Dendritic cell treated with granulocyte-macrophage colony-stimulating factor and Interleukin-4, amounts not matched to agents 40 ng/mL and 50 ng/mL, for 4 days (primary cell): ENCODE measurements at regions not wholly inside any gene's neighbourhood (a gene's known extent, or its start where the extent isn't known, plus 50 kb on each side); places are given as distances from the start of the nearest gene placed in this dataset.

Experiments used
- H3K27ac Mint-ChIP-seq: one replicate; pipeline ENCODE4 v1.8.0; 2022; ENCODE audit warnings: mild to moderate bottlenecking, mixed read lengths
- H3K27me3 Mint-ChIP-seq: one replicate; pipeline ENCODE4 v1.8.0; 2022; ENCODE audit warnings: mild to moderate bottlenecking, mixed read lengths
- H3K36me3 Mint-ChIP-seq: one replicate; pipeline ENCODE4 v1.8.0; 2022; ENCODE audit warnings: low read depth, mixed read lengths
- H3K4me1 Mint-ChIP-seq: one replicate; pipeline ENCODE4 v1.8.0; 2022; ENCODE audit warnings: low read depth, mixed read lengths
- H3K4me3 Mint-ChIP-seq: one replicate; pipeline ENCODE4 v1.8.0; 2022; ENCODE audit warnings: mild to moderate bottlenecking, moderate library complexity, mixed read lengths
- H3K9me3 Mint-ChIP-seq: one replicate; pipeline ENCODE4 v1.8.0; 2022; ENCODE audit warnings: mixed read lengths
- intact Hi-C: fragments of 100-400 bp; cut with micrococcal nuclease; formaldehyde crosslinking; loops from one replicate; pipeline ENCODE4 v1.15.0; 2022

DNA sequence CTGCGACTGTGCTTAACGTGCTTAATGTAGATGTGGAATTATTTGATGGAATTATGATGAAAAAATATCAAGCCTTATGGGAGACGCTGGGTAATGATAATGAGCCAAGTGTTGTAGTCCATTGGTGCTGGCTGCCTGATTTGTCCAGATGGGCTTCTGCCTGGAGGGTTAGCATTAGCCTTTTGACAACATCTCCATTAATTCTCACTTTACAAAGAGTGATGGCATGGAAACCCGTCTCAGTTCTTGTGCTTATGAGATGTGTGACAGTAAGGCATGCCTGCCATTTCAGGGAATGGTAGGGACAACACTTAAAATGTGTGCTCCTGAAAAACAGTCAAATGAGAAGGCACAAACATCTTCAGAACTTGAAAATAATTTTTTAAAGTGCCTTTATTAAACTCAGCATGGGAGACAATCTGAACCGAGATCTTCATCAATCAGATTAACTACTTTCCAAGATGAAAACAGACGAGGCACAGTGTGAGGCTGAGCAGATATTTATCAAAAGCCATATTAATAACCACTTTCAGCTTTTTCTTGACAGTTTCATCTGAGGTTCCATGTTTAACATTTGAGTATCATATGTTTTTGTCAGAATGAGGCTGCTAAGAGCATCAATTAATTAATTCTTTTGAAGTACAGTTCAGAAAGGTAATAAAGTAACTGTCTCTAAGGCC lies 473.1 kb downstream of the NXPH1 start:
- Mint-ChIP-seq H3K27me3 (no peaks in the 10 kb centered on the region), H3K9me3 (peaks cover 8% of the 10 kb centered on the region), H3K36me3 (no peaks in the 10 kb centered on the region), H3K4me3 (no peak overlapping the region), H3K4me1 (no peaks in the 10 kb centered on the region), H3K27ac (no peak overlapping the region)
- intact Hi-C loops: no loop called here

DNA sequence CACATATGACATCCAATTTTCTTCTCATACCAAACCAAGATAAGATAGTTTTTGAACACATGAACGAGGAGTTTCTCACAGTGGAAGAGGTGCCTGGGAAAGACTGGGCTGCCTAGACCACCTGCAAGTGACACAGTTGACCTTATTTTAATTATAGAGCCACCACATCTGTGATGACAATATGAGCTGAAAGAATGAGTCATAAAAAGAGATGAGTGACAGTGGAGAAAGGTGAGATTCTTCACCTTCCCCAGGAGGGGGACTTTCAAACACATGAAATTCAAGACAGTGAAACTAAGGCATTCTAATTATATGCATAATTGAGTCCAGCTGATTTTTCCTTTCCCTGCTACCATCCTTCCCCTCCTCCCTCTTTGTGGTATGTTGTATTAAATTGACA lies 475.5 kb downstream of the NXPH1 start:
- Mint-ChIP-seq H3K36me3 (no peaks in the 10 kb centered on the region), H3K27me3 (no peaks in the 10 kb centered on the region), H3K27ac (no peak overlapping the region), H3K4me1 (no peaks in the 10 kb centered on the region), H3K9me3 (no peaks in the 10 kb centered on the region), H3K4me3 (no peak overlapping the region)
- intact Hi-C loops: no loop called here

DNA sequence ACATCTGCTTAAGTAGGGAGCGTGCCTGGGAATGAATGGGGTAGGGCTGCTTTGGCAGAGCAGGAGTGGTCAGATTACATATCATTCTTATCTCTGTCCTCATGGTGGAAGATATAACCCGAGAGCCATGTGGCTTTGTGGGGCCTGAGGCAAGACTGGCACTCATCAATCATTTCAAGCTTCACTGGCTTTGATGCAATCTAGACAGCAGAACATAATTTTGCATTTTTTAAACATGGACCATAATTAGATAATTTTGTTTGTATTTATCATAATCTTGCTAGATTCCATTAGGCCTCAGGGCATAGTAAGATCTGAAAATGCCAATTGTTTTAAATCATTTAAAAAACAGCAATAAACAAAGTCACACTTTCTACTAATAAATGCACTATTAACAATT lies 480.3 kb downstream of the NXPH1 start:
- Mint-ChIP-seq H3K36me3 (no peaks in the 10 kb centered on the region), H3K4me1 (no peaks in the 10 kb centered on the region), H3K27ac (no peak overlapping the region), H3K9me3 (peaks cover 20% of the 10 kb centered on the region), H3K4me3 (no peak overlapping the region), H3K27me3 (no peaks in the 10 kb centered on the region)
- intact Hi-C loops: no loop called here

DNA sequence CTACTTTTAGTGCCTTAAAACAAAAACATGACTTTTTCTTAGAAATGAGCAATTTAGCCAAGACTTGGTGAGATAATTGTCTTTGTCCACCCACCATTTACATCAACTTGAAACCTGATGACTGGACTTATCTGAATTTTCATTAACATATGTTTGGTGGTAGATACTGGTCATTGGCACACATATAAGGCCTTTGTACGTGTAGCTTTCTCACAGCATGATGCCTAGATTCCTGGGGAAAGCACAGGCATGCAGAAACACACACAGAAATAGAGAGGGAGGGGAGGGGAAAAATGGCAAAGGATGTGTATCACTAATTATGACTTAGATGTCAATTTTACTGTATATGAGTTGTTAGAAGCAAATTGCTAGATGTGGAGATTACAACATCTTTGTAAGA lies 488.4 kb downstream of the NXPH1 start:
- Mint-ChIP-seq H3K27ac (no peak overlapping the region), H3K27me3 (no peaks in the 10 kb centered on the region), H3K36me3 (no peaks in the 10 kb centered on the region), H3K9me3 (peaks cover 58% of the 10 kb centered on the region), H3K4me3 (no peak overlapping the region), H3K4me1 (no peaks in the 10 kb centered on the region)
- intact Hi-C loops: no loop called here

DNA sequence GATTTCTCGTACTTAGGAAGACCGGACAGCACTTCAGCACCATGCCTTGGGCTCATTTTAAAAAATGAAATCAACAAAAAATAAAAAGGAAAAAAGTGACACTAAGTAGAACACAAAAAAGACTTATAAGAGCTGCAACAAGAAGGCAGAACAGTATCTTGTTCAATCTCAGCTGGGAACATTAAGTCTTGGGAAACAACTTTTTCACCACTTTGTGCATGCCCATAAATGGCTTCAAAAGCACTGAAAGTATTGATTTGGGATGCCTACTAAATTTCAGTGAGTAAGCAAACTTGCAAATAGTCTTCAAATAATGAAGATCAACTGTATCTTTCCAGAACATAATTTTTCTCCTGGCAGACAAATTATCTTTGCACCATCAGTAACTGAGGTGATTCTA lies 489.3 kb downstream of the NXPH1 start:
- Mint-ChIP-seq H3K4me1 (no peaks in the 10 kb centered on the region), H3K27me3 (no peaks in the 10 kb centered on the region), H3K9me3 (peaks cover 56% of the 10 kb centered on the region), H3K27ac (no peak overlapping the region), H3K36me3 (no peaks in the 10 kb centered on the region), H3K4me3 (no peak overlapping the region)
- intact Hi-C loops: no loop called here

DNA sequence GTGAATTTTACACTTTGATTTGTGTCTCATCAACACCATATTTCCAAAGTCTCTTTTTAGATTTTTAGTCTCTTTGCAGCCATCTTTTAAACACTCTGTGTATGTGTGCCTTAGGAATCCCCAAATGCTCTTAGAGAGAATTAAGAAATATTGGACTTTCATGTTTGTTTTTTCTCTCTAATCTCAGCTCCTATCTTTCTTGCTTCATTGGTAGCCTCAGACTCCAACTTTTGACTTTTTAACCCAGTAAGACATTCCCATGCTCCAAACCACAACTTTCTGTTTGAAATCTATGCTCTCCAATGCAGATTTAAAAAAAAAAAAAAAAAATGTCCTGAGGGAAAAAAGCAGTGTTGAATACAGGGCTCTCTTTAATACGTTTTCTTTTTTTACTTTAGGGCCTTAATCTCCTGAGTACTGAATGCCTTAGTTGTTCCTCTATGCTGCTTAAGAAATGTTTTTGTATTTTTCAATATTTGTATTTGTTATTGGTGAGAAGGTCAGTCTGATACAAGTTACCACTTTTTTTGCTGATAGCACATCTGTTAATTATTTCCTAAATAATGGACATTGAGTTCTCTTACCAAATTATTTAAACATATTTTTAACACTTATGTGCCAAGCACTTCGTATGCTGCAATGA lies 489.9 kb downstream of the NXPH1 start:
- no peaks in the 10 kb centered on the region for H3K4me1 Mint-ChIP-seq
- H3K27me3 Mint-ChIP-seq: no peaks in the 10 kb centered on the region
- intact Hi-C loops: no loop called here
- H3K4me3 Mint-ChIP-seq: no peak overlapping the region
- H3K9me3 Mint-ChIP-seq: peaks cover 50% of the 10 kb centered on the region
- H3K27ac Mint-ChIP-seq: no peak overlapping the region
- no peaks in the 10 kb centered on the region for H3K36me3 Mint-ChIP-seq

DNA sequence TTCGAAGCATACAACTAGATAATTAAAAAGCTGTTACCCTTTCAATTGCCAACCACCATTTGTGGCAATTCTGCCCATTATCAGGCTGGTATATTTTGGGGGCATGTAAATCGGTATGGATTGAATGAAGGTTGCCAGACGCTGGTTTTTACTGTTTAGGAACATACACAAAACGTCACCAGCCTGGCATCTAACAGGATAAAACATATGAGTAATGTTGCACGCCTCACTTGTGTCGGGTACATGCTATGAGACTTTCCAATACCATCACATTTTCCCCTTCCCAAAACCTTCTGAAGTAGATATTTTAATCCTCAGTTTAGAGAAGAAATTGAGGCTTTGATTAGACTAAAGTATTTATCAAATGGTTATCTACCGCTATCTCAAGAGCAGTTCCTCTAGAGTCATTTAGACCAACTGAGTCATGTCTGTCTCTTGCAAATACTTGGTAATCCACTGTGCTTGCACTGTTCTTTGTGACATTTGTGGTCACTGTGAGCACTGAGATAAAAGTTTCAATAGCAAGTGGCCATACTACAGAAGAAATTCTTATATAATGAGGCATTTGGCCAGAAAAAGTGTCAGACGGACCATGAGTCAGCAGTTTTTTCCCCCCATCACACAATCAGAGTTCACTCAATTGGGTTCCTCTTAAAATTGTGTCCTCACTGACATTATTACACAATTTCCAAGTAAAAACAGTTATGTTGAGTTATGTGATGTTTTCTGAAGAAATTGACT lies 498.7 kb downstream of the NXPH1 start:
- Mint-ChIP-seq H3K4me3 (no peak overlapping the region), H3K36me3 (no peaks in the 10 kb centered on the region), H3K27me3 (no peaks in the 10 kb centered on the region), H3K4me1 (no peaks in the 10 kb centered on the region), H3K27ac (no peak overlapping the region), H3K9me3 (peaks cover 43% of the 10 kb centered on the region)
- intact Hi-C loops: no loop called here

DNA sequence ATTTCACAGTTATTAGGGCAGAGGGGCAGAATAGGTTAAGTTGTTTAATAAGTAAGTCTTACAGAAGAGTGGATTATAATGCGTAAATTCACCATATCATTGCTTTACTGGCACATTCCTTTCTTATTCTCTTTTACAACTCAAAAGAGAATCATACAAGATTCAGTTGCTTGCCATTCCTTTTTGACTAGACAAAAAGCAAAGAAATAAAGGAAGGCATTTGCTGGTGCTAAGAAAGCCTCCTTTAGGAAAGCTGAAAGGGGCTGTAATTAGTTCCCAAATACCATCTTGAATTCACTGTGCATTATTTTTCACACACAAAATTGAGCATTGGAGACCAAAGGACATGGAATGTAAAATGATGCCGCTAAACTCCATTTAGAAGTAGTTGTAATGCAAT lies 499.3 kb downstream of the NXPH1 start:
- Mint-ChIP-seq H3K27ac (no peak overlapping the region), H3K4me3 (no peak overlapping the region), H3K36me3 (no peaks in the 10 kb centered on the region), H3K4me1 (no peaks in the 10 kb centered on the region), H3K27me3 (no peaks in the 10 kb centered on the region), H3K9me3 (peaks cover 49% of the 10 kb centered on the region)
- intact Hi-C loops: no loop called here

DNA sequence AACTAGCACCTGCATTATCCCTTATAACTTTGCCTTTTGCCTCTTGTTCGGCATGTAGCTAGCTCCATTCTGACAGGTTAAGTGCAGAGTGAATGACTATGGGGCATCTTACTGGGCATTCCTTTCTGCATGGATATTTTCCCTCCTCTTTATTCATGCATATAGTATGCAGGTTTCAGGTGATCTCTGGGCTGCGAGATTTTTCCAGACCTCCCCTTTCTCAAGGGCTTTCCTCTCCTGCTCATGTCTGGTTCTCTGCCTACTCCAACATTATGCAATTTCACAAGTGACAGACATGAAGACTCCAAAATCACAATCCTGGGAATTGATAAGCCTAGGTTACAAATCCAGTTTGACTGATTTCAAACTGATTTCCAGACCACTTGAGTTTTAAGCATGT lies 503.8 kb downstream of the NXPH1 start:
- no peaks in the 10 kb centered on the region for H3K36me3 Mint-ChIP-seq
- H3K27ac Mint-ChIP-seq: no peak overlapping the region
- H3K4me1 Mint-ChIP-seq: no peaks in the 10 kb centered on the region
- peaks cover 71% of the 10 kb centered on the region for H3K9me3 Mint-ChIP-seq
- H3K27me3 Mint-ChIP-seq: no peaks in the 10 kb centered on the region
- no peak overlapping the region for H3K4me3 Mint-ChIP-seq
- intact Hi-C loops: no loop called here

DNA sequence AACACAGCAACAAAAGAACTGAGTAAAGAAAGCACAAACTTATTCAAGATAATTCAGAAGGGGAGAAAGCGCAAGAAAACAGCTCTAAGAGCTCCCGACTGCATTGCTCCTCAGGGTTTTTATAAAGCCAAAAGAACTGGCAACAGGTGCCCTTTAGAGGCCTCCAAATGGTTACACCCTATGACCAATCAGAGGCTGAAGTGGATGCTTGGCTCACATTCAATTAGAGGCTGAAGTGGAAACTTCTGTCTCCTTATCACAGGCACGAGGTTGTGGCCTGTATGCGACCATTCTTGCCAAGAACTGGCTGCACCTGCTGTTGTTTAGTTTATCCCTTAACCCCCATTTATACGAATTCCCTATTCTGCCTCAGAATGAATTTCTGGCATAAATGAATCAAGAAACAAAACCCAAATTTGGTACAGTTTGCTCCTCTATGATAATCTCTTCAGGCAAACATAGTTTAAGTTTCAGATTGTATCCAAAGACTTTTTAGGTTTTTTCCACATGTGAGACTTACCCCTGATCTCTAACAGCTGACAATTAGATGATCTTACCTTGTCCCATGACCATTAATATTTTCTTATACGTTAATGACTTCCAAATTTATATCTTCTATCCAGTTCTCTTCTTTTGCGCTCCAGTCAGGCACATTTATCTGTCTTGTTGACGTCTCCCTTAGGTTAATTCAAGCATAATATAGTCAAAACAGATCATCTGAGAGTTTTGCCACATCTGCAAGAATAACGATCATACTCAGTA lies 504.8 kb downstream of the NXPH1 start:
- Mint-ChIP-seq H3K9me3 (peaks cover 82% of the 10 kb centered on the region), H3K36me3 (no peaks in the 10 kb centered on the region), H3K27me3 (no peaks in the 10 kb centered on the region), H3K4me1 (no peaks in the 10 kb centered on the region), H3K27ac (no peak overlapping the region), H3K4me3 (no peak overlapping the region)
- intact Hi-C loops: no loop called here

DNA sequence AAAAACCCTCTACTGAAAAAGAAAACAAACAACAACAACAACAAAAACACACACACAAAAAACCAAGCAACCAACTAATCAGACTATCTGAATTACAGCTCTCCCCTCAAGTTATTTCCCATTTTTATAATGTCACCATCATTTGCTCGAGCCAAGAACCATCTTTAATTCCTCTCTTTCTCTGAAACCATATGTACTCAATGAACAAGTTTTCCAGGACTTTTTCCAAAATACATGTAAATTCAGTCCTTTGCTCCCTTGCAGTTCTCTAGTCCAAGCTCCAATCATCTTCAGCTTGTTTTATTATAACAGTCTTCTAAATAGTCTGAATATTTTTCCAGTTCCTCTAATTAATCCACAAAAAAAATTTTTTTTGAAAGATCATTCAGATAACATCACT lies 506.0 kb downstream of the NXPH1 start:
- H3K27me3 Mint-ChIP-seq: no peaks in the 10 kb centered on the region
- H3K27ac Mint-ChIP-seq: no peak overlapping the region
- peaks cover 76% of the 10 kb centered on the region for H3K9me3 Mint-ChIP-seq
- no peak overlapping the region for H3K4me3 Mint-ChIP-seq
- intact Hi-C loops: no loop called here
- H3K4me1 Mint-ChIP-seq: no peaks in the 10 kb centered on the region
- H3K36me3 Mint-ChIP-seq: no peaks in the 10 kb centered on the region

DNA sequence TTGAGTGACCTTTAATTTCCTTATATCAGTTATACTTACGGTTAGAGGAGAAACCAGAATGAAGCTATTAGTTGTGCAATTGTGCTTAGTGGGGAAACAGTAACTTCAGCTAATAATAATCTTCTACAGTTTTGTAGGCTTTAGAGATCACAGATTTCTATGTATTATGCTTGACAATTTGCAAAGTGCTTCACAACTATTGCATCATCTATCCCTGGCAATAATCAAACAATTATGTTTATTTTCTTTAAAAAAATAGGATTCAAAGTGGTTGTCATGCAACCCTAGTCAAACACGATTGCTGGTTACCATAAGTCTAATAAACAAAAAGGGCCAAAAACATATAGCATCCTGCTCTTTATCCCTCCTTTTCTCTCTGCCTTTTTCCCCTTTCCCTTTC lies 530.3 kb downstream of the NXPH1 start:
- intact Hi-C loops: no loop called here
- H3K4me3 Mint-ChIP-seq: no peak overlapping the region
- H3K27me3 Mint-ChIP-seq: no peaks in the 10 kb centered on the region
- H3K36me3 Mint-ChIP-seq: no peaks in the 10 kb centered on the region
- H3K9me3 Mint-ChIP-seq: peaks cover 31% of the 10 kb centered on the region
- no peaks in the 10 kb centered on the region for H3K4me1 Mint-ChIP-seq
- no peak overlapping the region for H3K27ac Mint-ChIP-seq

DNA sequence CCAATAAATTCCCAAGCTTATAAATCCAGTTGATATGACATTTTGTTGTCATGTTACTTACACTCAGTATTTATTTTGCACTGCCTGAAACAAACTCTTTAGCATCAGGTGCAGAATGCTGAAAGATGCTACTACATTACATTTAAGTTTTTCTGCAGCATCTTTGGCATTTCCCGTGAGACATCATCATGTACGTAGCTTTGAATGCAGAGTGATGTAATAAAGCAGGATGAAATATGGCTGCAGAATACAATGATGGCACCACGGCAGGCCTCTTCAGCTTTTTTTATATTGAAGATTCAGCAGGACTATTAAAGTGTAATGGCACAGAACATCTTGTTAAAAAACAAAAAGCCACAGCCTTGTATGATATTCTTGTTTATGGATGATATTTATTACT lies 531.8 kb downstream of the NXPH1 start:
- intact Hi-C loops: no loop called here
- Mint-ChIP-seq H3K36me3 (no peaks in the 10 kb centered on the region), H3K9me3 (peaks cover 27% of the 10 kb centered on the region), H3K27ac (no peak overlapping the region), H3K4me1 (no peaks in the 10 kb centered on the region), H3K27me3 (no peaks in the 10 kb centered on the region), H3K4me3 (no peak overlapping the region)

DNA sequence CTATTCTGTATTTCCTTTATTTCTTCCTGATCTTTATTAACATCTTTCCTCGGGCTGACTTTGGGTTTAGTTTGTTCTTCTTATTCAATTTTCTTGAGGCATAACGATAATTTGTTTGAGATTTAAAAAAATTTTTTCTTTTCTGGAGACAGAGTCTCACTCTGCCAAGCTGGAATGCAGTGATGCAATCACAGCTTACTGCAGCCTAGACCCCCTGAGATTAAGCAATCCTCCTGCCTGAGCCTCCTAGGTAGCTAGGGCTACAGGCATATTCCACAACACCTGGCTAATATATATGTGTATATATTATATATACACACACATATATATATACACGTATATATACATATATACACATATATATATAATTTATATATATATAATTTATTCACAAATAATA lies 540.2 kb downstream of the NXPH1 start:
- H3K27ac Mint-ChIP-seq: no peak overlapping the region
- no peaks in the 10 kb centered on the region for H3K27me3 Mint-ChIP-seq

More for the DNA sequence above, 540.2 kb downstream of the NXPH1 start:
- intact Hi-C loops: no loop called here
- Mint-ChIP-seq H3K9me3 (peaks cover 30% of the 10 kb centered on the region), H3K4me1 (no peaks in the 10 kb centered on the region), H3K36me3 (no peaks in the 10 kb centered on the region), H3K4me3 (no peak overlapping the region)
